GM18520 (cell line): ENCODE measurements at regions not wholly inside any gene's neighbourhood (a gene's known extent, or its start where the extent isn't known, plus 50 kb on each side); places are given as distances from the start of the nearest gene placed in this dataset.

Experiments used
- ATAC-seq: cut with Tn5 transposase; IDR thresholded peaks from one replicate; pipeline ENCODE4 v1.9.1; 2021; ENCODE audit not compliant: unreplicated experiment

GRCh38 chr10:129021594-129022304 lies 445.3 kb upstream of the MGMT start:
- ATAC-seq = no peak

- ATAC-seq = no peak
These were observed 444.0 kb upstream of the MGMT start for GRCh38 chr10:129023082-129023481.

GRCh38 chr10:129024046-129024445 lies 443.0 kb upstream of the MGMT start:
- no peak for ATAC-seq

GRCh38 chr10:129025787-129026186 lies 441.3 kb upstream of the MGMT start:
- no peak for ATAC-seq

GRCh38 chr10:129027906-129028305 lies 439.1 kb upstream of the MGMT start:
- ATAC-seq = no peak

- no peak for ATAC-seq
These were observed 438.6 kb upstream of the MGMT start for GRCh38 chr10:129028451-129028850.

GRCh38 chr10:129029051-129029450 lies 438.0 kb upstream of the MGMT start:
- no peak for ATAC-seq

- ATAC-seq = no peak
These were observed 437.0 kb upstream of the MGMT start for GRCh38 chr10:129029851-129030602.

GRCh38 chr10:129030603-129030895 lies 436.5 kb upstream of the MGMT start:
- no peak for ATAC-seq

GRCh38 chr10:129030996-129031843 lies 435.8 kb upstream of the MGMT start:
- no peak for ATAC-seq

- no peak for ATAC-seq
These were observed 435.2 kb upstream of the MGMT start for GRCh38 chr10:129031844-129032150.

GRCh38 chr10:129032372-129033313 lies 434.4 kb upstream of the MGMT start:
- no peak for ATAC-seq

GRCh38 chr10:129033340-129033739 lies 433.7 kb upstream of the MGMT start:
- ATAC-seq = no peak

- no peak for ATAC-seq
These were observed 433.2 kb upstream of the MGMT start for GRCh38 chr10:129033790-129034272.

GRCh38 chr10:129035052-129035827 lies 431.8 kb upstream of the MGMT start:
- no peak for ATAC-seq

GRCh38 chr10:129038522-129038921 lies 428.5 kb upstream of the MGMT start:
- ATAC-seq = no peak

- ATAC-seq = no peak
These were observed 427.4 kb upstream of the MGMT start for GRCh38 chr10:129039406-129040370.

- ATAC-seq = no peak
These were observed 426.7 kb upstream of the MGMT start for GRCh38 chr10:129040377-129040776.

- ATAC-seq = no peak
These were observed 425.1 kb upstream of the MGMT start for GRCh38 chr10:129041916-129042315.
